ENCODE measurements at regions not wholly inside any gene's neighbourhood (a gene's known extent, or its start where the extent isn't known, plus 50 kb on each side); places are given as distances from the start of the nearest gene placed in this dataset.
A peak's percentile ranks its signal among the peaks of the same experiment; 100 is the strongest.
"Not testable (repeated sequence)": the region's sequence is repeated elsewhere in the genome, so short reads cannot be mapped to it uniquely, and the experiment has no call there.

- H3K4me3 ChIP-seq (ENCODE audit: low read depth, low read length), result no peak overlapping the region
- no peak for DNase-seq (ENCODE audit: low read depth)
- TF ChIP-seq CTCF (conservative IDR thresholded peaks at IDR 0.05; ENCODE audit: low read depth, low read length), result no peak
These were observed 349.3 kb downstream of the SOX4 start for GRCh38 chr6:21942897-21943296.

GRCh38 chr6:21946298-21946783 is 350.5 kb downstream of the PRL start:
- TF ChIP-seq CTCF (conservative IDR thresholded peaks at IDR 0.05; ENCODE audit: low read depth, low read length), result no peak
- H3K4me3 ChIP-seq (ENCODE audit: low read depth, low read length), result no peak overlapping the region
- DNase-seq (ENCODE audit: low read depth), result peak; percentile 81

- H3K4me3 ChIP-seq (ENCODE audit: low read depth, low read length); DNase-seq (ENCODE audit: low read depth): not testable (repeated sequence)
These were observed 349.6 kb downstream of the PRL start for GRCh38 chr6:21947227-21947626.

- no peak overlapping the region for H3K4me3 ChIP-seq (ENCODE audit: low read depth, low read length)
- no peak for TF ChIP-seq CTCF (conservative IDR thresholded peaks at IDR 0.05; ENCODE audit: low read depth, low read length)
- no peak for DNase-seq (ENCODE audit: low read depth)
These were observed 349.0 kb downstream of the PRL start for GRCh38 chr6:21947731-21948386.

- DNase-seq (ENCODE audit: low read depth), result no peak
- no peak overlapping the region for H3K4me3 ChIP-seq (ENCODE audit: low read depth, low read length)
- no peak for TF ChIP-seq CTCF (conservative IDR thresholded peaks at IDR 0.05; ENCODE audit: low read depth, low read length)
These were observed 347.5 kb downstream of the PRL start for GRCh38 chr6:21949211-21949801.

- TF ChIP-seq CTCF (conservative IDR thresholded peaks at IDR 0.05; ENCODE audit: low read depth, low read length), result no peak
- DNase-seq (ENCODE audit: low read depth), result no peak
- H3K4me3 ChIP-seq (ENCODE audit: low read depth, low read length), result no peak overlapping the region
These were observed 344.5 kb downstream of the PRL start for GRCh38 chr6:21952367-21952766.

- no peak overlapping the region for H3K4me3 ChIP-seq (ENCODE audit: low read depth, low read length)
- no peak for DNase-seq (ENCODE audit: low read depth)
- TF ChIP-seq CTCF (conservative IDR thresholded peaks at IDR 0.05; ENCODE audit: low read depth, low read length), result no peak
These were observed 342.7 kb downstream of the PRL start for GRCh38 chr6:21953831-21954801.
